Panc1 (cell line): ENCODE measurements at regions not wholly inside any gene's neighbourhood (a gene's known extent, or its start where the extent isn't known, plus 50 kb on each side); places are given as distances from the start of the nearest gene placed in this dataset.

Source experiments
- ATAC-seq: fragments of 200-7000 bp; cut with Tn5 transposase; 2 replicates; pipeline ENCODE4 v1.9.1; 2020; ENCODE audit warnings: mild to moderate bottlenecking, moderate library complexity
- BruUV-seq: library from RNA; stranded (reverse); fragments of 400-500 nt; replicated peaks from 2 replicates; lab custom pipeline; 2021; lab: Mats Ljungman, UMichigan
- CTCF ChIA-PET: fragments of 300-600 bp; sonication (Branson Sonifier 250); formaldehyde crosslinking; loops from one replicate; lab custom pipeline; 2022; ENCODE audit warnings: antibody characterized with exemption; lab: Charles Lee
- POLR2A ChIA-PET: fragments of 300-600 bp; sonication (Branson Sonifier 250); formaldehyde crosslinking; loops from one replicate; lab custom pipeline; 2022; ENCODE audit warnings: antibody characterized with exemption; lab: Charles Lee
- DNase-seq: peaks from one replicate; pipeline ENCODE4 v3.0.0-alpha.2; 2010; ENCODE audit warnings: low read depth, low spot score
- H3K27ac ChIP-seq: 2 replicates; pipeline ENCODE4 v1.5.1; 2011; ENCODE audit warnings: mild to moderate bottlenecking, low read length, inconsistent platforms
- H3K27me3 ChIP-seq: fragments of 200-500 bp; sonication (Bioruptor generic); 2 replicates; pipeline ENCODE4 v1.6.0; 2014; ENCODE audit warnings: low read length, inconsistent platforms; ENCODE audit not compliant: control insufficient read depth, insufficient read depth
- H3K36me3 ChIP-seq: fragments of 200-500 bp; sonication (Bioruptor generic); 2 replicates; pipeline ENCODE4 v1.5.1; 2014; ENCODE audit warnings: inconsistent platforms, mild to moderate bottlenecking, low read length, moderate library complexity; ENCODE audit not compliant: control insufficient read depth, insufficient read depth
- H3K4me1 ChIP-seq: 2 replicates; pipeline ENCODE4 v1.5.1; 2011; ENCODE audit warnings: inconsistent platforms, mild to moderate bottlenecking, low read length, moderate library complexity; ENCODE audit not compliant: control insufficient read depth, insufficient read depth
- H3K4me3 ChIP-seq, 2 experiments: 2 replicates each; pipeline ENCODE4 v1.5.1; 2011 to 2012; ENCODE audit warnings: low read depth in 2 of 2, low read length in 2 of 2, mild to moderate bottlenecking in 2 of 2, inconsistent platforms in 1 of 2, moderate library complexity in 1 of 2
- H3K9me3 ChIP-seq: fragments of 200-500 bp; sonication (Bioruptor generic); 2 replicates; pipeline ENCODE4 v1.5.1; 2014; ENCODE audit warnings: low read depth, mild to moderate bottlenecking, inconsistent platforms, low read length, moderate library complexity; ENCODE audit not compliant: control insufficient read depth, insufficient read depth
- POLR2AphosphoS5 ChIP-seq: IDR thresholded peaks from 2 replicates; pipeline ENCODE4 v1.6.1; 2012; ENCODE audit warnings: mild to moderate bottlenecking, low read depth, low read length, moderate library complexity
- SIN3A ChIP-seq: IDR thresholded peaks from 2 replicates; pipeline ENCODE4 v1.6.1; 2012; ENCODE audit warnings: low read depth, mild to moderate bottlenecking, low read length, moderate library complexity, borderline replicate concordance; ENCODE audit not compliant: insufficient read depth
- TCF7L2 ChIP-seq: IDR thresholded peaks from 2 replicates; pipeline ENCODE4 v1.6.1; 2011; ENCODE audit warnings: mild to moderate bottlenecking, low read depth, low read length, inconsistent platforms
- in situ Hi-C: cut with HindIII; loops from 2 replicates; pipeline ENCODE4 v1.10.0; 2016; ENCODE audit warnings: low sequenced_read_pairs, low pct_unique_long_range_greater_than_20kb
- intact Hi-C: fragments of 100-400 bp; cut with micrococcal nuclease; formaldehyde crosslinking; loops from one replicate; pipeline ENCODE4 v1.10.0; 2022; ENCODE audit not compliant: unreplicated experiment
- TF ChIP-seq, protein P1 (sequence below): fragments of 450-650 bp; IDR thresholded peaks from 2 replicates; pipeline ENCODE4 v1.5.1; 2017; ENCODE audit warnings: mild to moderate bottlenecking
- TF ChIP-seq, protein P2 (sequence below), 2 experiments: IDR thresholded peaks; 2 replicates each; pipeline ENCODE4 v1.6.1; 2011 to 2012; ENCODE audit warnings: low read depth in 2 of 2, control low read depth in 1 of 2, low read length in 1 of 2, mild to moderate bottlenecking in 1 of 2, moderate library complexity in 1 of 2; ENCODE audit not compliant: insufficient read depth in 1 of 2

DNA sequence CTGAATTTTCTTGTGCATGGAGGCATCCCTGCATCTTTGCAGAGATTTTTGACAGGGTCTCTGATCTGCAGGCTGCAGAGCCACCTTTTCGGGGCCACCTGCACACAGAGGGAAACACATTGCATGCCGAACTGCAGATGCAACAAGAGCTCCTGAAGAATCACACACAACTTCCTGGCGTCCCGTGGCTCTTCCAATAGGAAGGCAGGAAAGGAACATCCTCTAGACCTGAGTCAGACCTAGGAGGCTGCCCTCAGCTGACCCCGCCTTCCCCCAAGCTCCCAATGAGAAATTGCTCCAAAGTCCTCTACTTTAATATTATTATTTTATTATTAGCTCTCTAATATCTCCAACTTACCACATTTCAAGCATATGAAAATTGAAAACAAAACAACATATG, 213.2 kb upstream of the ARRDC4 start:
- no peak for ATAC-seq
- POLR2A ChIA-PET: interaction anchor here (0.6 kb wide), 1 partner anchor 167 kb away, joined by 3 read pairs; no protein-coding TSS in a partner anchor
- no peaks in the 10 kb centered on the region for H3K36me3 ChIP-seq
- intact Hi-C loops (loop anchor here (10.0 kb wide), 1 partner anchor 1683 kb away; no protein-coding TSS in a partner anchor), in situ Hi-C loops (no loop called here)
- H3K9me3 ChIP-seq: no peaks in the 10 kb centered on the region
- no peak overlapping the region for H3K4me3 ChIP-seq
- H3K27me3 ChIP-seq: no peaks in the 10 kb centered on the region
- TF ChIP-seq, protein P1, sequence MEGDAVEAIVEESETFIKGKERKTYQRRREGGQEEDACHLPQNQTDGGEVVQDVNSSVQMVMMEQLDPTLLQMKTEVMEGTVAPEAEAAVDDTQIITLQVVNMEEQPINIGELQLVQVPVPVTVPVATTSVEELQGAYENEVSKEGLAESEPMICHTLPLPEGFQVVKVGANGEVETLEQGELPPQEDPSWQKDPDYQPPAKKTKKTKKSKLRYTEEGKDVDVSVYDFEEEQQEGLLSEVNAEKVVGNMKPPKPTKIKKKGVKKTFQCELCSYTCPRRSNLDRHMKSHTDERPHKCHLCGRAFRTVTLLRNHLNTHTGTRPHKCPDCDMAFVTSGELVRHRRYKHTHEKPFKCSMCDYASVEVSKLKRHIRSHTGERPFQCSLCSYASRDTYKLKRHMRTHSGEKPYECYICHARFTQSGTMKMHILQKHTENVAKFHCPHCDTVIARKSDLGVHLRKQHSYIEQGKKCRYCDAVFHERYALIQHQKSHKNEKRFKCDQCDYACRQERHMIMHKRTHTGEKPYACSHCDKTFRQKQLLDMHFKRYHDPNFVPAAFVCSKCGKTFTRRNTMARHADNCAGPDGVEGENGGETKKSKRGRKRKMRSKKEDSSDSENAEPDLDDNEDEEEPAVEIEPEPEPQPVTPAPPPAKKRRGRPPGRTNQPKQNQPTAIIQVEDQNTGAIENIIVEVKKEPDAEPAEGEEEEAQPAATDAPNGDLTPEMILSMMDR: no peak
- TF ChIP-seq TCF7L2 (no peak), POLR2AphosphoS5 (no peak), SIN3A (no peak)
- TF ChIP-seq, protein P2, sequence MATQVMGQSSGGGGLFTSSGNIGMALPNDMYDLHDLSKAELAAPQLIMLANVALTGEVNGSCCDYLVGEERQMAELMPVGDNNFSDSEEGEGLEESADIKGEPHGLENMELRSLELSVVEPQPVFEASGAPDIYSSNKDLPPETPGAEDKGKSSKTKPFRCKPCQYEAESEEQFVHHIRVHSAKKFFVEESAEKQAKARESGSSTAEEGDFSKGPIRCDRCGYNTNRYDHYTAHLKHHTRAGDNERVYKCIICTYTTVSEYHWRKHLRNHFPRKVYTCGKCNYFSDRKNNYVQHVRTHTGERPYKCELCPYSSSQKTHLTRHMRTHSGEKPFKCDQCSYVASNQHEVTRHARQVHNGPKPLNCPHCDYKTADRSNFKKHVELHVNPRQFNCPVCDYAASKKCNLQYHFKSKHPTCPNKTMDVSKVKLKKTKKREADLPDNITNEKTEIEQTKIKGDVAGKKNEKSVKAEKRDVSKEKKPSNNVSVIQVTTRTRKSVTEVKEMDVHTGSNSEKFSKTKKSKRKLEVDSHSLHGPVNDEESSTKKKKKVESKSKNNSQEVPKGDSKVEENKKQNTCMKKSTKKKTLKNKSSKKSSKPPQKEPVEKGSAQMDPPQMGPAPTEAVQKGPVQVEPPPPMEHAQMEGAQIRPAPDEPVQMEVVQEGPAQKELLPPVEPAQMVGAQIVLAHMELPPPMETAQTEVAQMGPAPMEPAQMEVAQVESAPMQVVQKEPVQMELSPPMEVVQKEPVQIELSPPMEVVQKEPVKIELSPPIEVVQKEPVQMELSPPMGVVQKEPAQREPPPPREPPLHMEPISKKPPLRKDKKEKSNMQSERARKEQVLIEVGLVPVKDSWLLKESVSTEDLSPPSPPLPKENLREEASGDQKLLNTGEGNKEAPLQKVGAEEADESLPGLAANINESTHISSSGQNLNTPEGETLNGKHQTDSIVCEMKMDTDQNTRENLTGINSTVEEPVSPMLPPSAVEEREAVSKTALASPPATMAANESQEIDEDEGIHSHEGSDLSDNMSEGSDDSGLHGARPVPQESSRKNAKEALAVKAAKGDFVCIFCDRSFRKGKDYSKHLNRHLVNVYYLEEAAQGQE (IDR thresholded peaks at IDR 0.05; ENCODE audit: insufficient read depth in 1 of 2, low read depth in 2 of 2, low read length in 1 of 2): no peak
- DNase-seq: no peak
- H3K4me1 ChIP-seq: no peaks in the 10 kb centered on the region
- CTCF ChIA-PET: no interaction called here
- no TSS peak for BruUV-seq
- no peak overlapping the region for H3K27ac ChIP-seq

DNA sequence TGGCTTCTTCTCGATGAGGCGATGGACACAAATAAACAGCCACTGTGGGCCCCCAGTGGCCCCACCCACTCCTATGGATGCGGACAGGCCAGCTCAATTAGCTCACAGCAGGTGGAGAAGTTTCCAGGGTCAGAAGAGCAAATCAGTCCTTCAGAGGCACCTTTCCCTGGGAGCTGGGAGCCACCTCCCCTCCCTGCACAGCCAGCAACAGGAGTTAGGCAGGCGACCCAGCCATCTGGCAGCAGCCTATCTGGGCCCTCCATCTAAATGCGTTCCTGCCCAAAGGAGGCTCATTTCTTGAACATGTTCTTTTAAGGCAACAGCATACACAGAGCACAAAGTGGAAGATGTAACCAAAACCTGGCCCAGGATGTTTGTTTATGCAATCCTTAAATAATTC, 211.9 kb upstream of the ARRDC4 start:
- TF ChIP-seq TCF7L2 (no peak), SIN3A (no peak), POLR2AphosphoS5 (no peak)
- TF ChIP-seq, protein P2 (IDR thresholded peaks at IDR 0.05; ENCODE audit: insufficient read depth in 1 of 2, low read depth in 2 of 2, low read length in 1 of 2): no peak
- TF ChIP-seq, protein P1: no peak
- ChIA-PET POLR2A (no interaction called here), CTCF (no interaction called here)
- Histone ChIP-seq H3K27me3 (no peaks in the 10 kb centered on the region), H3K4me1 (no peaks in the 10 kb centered on the region), H3K27ac (no peak overlapping the region), H3K4me3 (no peak overlapping the region), H3K9me3 (no peaks in the 10 kb centered on the region), H3K36me3 (no peaks in the 10 kb centered on the region)
- intact Hi-C loops (loop anchor here (10.0 kb wide), 1 partner anchor 1684 kb away; no protein-coding TSS in a partner anchor), in situ Hi-C loops (no loop called here)
- DNase-seq (no peak), ATAC-seq (no peak)
- no TSS peak for BruUV-seq
